ENCODE measurements at regions not wholly inside any gene's neighbourhood (a gene's known extent, or its start where the extent isn't known, plus 50 kb on each side); places are given as distances from the start of the nearest gene placed in this dataset.

- TF ChIP-seq CTCF (IDR thresholded peaks at IDR 0.05) (no peak), POLR2AphosphoS5 (IDR thresholded peaks at IDR 0.05) (no peak)
Observed at GRCh38 chr10:88179831-88180230, 316.4 kb downstream of the PTEN start.
